ENCODE measurements at regions not wholly inside any gene's neighbourhood (a gene's known extent, or its start where the extent isn't known, plus 50 kb on each side); places are given as distances from the start of the nearest gene placed in this dataset.

DNA sequence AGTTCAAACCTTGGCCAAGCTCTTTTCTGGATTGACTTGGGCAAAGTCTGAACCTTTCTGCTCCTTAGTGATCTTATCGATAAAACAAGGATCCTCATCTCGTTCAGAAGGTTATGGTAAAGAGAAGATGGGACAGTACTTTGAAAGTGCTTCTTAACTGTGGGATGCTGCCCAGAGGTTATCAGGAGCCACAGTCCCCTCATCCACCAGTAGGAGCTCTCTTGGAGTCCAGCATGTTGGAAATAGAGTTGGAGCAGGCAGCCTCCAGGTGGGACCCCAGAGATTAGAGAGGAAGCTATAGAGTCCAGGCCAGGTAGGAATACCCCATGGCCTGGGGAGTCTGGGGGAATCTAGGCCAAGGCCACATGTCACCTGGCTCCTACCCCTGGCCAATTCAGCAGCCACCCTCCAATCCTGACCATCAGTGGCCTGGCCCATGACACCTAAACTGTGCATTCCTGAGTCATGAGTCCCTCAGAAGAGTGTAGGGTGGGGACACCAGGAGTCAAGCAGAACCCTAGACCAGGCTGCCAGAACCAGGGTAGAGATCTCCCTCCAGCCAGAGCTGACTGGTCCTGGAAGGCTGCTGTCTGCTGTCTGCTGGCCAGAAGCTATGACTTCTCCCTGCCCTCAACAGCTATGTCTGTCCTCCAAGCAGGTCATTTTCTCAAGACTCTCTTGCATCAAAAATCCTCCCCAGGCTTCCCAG lies 144.3 kb downstream of the AIPL1 start:
- no peaks in the 10 kb centered on the region for H3K9me3 ChIP-seq (ENCODE audit: insufficient read depth, low read depth, low read length)
- H3K4me3 ChIP-seq (ENCODE audit: low read length): no peak overlapping the region
- H3K27me3 ChIP-seq (ENCODE audit: insufficient read depth, low read length): no peaks in the 10 kb centered on the region
- no peak overlapping the region for H3K27ac ChIP-seq (ENCODE audit: low read length)
- H3K36me3 ChIP-seq (ENCODE audit: insufficient read depth, low read depth, low read length): no peaks in the 10 kb centered on the region
- H3K9ac ChIP-seq (ENCODE audit: low read depth, low read length): no peak overlapping the region
- no peaks in the 10 kb centered on the region for H3K4me1 ChIP-seq (ENCODE audit: insufficient read depth, low read length)

DNA sequence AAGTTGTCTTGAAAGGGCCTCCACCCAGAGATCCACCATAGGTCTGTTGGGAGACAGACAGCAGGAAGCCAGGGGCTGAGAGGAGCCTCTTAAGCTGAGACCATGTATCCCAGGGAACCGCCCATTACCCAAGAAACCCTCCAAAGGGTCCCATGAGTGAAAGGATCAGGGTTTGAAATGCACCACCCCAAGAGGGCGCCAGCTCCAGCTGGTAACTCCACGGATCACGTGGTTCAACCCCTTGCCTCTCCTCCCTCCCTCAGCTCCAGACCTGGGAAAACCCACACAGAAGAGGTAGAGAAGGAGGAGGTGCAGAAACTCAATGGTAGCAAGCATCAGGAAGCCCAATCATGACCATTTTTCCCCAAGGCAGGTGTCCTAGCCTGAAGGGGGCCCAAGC lies 148.7 kb downstream of the AIPL1 start:
- H3K36me3 ChIP-seq (ENCODE audit: insufficient read depth, low read depth, low read length): no peaks in the 10 kb centered on the region
- no peak overlapping the region for H3K27ac ChIP-seq (ENCODE audit: low read length)
- H3K4me1 ChIP-seq (ENCODE audit: insufficient read depth, low read length): no peaks in the 10 kb centered on the region
- no peaks in the 10 kb centered on the region for H3K9me3 ChIP-seq (ENCODE audit: insufficient read depth, low read depth, low read length)
- H3K4me3 ChIP-seq (ENCODE audit: low read length): no peak overlapping the region
- H3K27me3 ChIP-seq (ENCODE audit: insufficient read depth, low read length): no peaks in the 10 kb centered on the region
- H3K9ac ChIP-seq (ENCODE audit: low read depth, low read length): no peak overlapping the region

DNA sequence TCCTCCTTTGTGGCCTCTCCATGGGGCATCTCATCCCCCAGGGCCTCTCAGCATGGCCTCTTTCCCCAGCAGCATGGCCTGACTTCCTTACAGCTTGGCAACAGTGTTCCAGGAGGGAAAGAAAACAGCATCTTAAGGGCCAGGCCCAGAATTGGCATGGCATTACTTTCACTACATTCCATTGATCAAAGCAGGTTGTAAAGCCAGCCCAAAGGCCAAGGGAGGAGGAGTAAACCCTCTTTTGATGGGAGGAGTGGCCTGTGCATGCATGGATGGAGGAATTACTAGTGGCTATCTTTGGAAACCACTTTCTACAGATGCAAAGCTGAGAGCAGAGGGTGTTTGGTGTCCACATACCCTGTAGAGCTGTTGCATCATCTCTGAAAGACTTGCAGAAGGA lies 149.4 kb downstream of the AIPL1 start:
- Histone ChIP-seq H3K27ac (ENCODE audit: low read length) (no peak overlapping the region), H3K9me3 (ENCODE audit: insufficient read depth, low read depth, low read length) (no peaks in the 10 kb centered on the region), H3K27me3 (ENCODE audit: insufficient read depth, low read length) (no peaks in the 10 kb centered on the region), H3K36me3 (ENCODE audit: insufficient read depth, low read depth, low read length) (no peaks in the 10 kb centered on the region), H3K4me1 (ENCODE audit: insufficient read depth, low read length) (no peaks in the 10 kb centered on the region), H3K4me3 (ENCODE audit: low read length) (no peak overlapping the region), H3K9ac (ENCODE audit: low read depth, low read length) (no peak overlapping the region)

DNA sequence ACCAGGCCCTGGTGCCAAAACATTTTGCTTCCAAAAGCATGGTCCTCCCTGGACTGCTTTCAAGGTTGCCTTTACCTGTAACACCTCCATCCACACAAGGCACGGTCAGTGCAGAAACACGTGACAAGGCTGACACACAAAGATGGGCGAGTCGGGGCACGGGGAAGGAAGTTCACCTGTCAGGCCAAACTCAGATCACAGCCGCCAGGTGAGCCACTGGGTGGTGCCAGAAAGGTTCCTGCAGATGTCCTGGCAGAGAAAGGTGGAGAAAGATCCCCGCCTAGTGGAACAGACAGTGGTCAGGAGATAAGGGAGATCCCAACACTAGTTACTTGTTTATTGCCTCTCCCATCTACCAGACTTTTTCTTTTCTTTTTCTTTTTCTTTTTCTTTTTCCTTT lies 155.3 kb downstream of the AIPL1 start:
- H3K27ac ChIP-seq (ENCODE audit: low read length): no peak overlapping the region
- no peaks in the 10 kb centered on the region for H3K36me3 ChIP-seq (ENCODE audit: insufficient read depth, low read depth, low read length)
- H3K9me3 ChIP-seq (ENCODE audit: insufficient read depth, low read depth, low read length): no peaks in the 10 kb centered on the region
- H3K9ac ChIP-seq (ENCODE audit: low read depth, low read length): no peak overlapping the region
- no peaks in the 10 kb centered on the region for H3K27me3 ChIP-seq (ENCODE audit: insufficient read depth, low read length)
- no peak overlapping the region for H3K4me3 ChIP-seq (ENCODE audit: low read length)
- no peaks in the 10 kb centered on the region for H3K4me1 ChIP-seq (ENCODE audit: insufficient read depth, low read length)

DNA sequence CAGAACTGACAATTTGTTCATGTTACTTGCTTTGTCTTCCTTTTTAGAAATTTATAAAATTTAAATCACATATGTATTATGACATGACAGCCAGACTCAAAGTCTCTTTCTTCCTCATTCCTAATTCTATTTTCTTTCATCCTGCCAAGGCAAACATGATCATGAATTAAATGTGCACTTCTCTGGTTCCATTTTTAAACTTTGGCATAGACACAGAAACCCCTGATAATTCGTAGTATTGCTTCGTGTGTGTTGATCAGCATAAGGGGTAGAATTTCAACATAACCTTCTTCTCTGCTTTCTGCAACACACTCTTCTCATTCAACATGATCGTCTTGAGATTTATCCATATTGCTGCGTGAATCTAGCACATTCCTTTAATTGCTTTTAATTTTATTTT lies 156.5 kb downstream of the AIPL1 start:
- H3K9me3 ChIP-seq (ENCODE audit: insufficient read depth, low read depth, low read length): no peaks in the 10 kb centered on the region
- no peaks in the 10 kb centered on the region for H3K36me3 ChIP-seq (ENCODE audit: insufficient read depth, low read depth, low read length)
- no peak overlapping the region for H3K9ac ChIP-seq (ENCODE audit: low read depth, low read length)
- H3K27ac ChIP-seq (ENCODE audit: low read length): no peak overlapping the region
- no peaks in the 10 kb centered on the region for H3K4me1 ChIP-seq (ENCODE audit: insufficient read depth, low read length)
- no peaks in the 10 kb centered on the region for H3K27me3 ChIP-seq (ENCODE audit: insufficient read depth, low read length)
- H3K4me3 ChIP-seq (ENCODE audit: low read length): no peak overlapping the region

DNA sequence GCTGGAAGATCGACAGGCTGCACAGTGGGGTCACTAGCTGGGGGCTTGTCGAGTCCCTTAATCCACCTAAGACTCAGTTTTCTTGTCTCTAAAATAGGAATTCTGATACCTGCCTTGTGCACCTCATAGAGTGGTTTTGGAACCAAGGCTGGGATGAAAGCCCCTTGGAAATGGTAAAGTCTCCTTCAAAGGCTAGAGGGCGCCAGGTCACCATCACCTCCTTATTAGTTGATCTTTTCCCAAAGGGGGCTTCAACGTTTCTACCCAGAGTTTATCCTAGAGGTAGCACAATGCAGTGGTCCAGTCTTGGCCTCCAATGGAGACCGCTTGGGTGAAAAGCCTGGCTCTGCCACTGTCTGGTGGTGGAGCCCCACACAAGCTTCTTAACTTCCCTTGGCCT lies 158.2 kb downstream of the AIPL1 start:
- Histone ChIP-seq H3K27ac (ENCODE audit: low read length) (no peak overlapping the region), H3K9ac (ENCODE audit: low read depth, low read length) (no peak overlapping the region), H3K4me3 (ENCODE audit: low read length) (no peak overlapping the region), H3K4me1 (ENCODE audit: insufficient read depth, low read length) (no peaks in the 10 kb centered on the region), H3K36me3 (ENCODE audit: insufficient read depth, low read depth, low read length) (no peaks in the 10 kb centered on the region), H3K9me3 (ENCODE audit: insufficient read depth, low read depth, low read length) (no peaks in the 10 kb centered on the region; the same call in 1 of the 2 replicates), H3K27me3 (ENCODE audit: insufficient read depth, low read length) (no peaks in the 10 kb centered on the region)

DNA sequence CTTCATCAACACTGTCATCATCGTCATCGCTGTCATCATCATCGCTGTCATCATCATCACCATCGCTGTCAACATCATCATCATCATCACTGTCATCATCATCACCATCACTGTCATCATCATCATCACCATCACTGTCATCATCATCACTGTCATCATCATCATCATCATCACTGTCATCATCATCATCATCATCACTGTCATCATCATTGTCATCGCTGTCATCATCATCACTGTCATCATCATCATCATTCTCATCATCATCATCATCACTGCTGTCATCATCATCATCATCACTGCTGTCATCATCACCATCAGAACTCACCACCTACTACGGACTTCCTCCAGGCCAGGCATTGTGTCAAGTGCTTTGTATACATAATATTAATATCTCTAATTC lies 160.6 kb downstream of the AIPL1 start:
- Histone ChIP-seq H3K9ac (ENCODE audit: low read depth, low read length) (no peak overlapping the region), H3K27me3 (ENCODE audit: insufficient read depth, low read length) (no peaks in the 10 kb centered on the region), H3K4me1 (ENCODE audit: insufficient read depth, low read length) (no peaks in the 10 kb centered on the region), H3K27ac (ENCODE audit: low read length) (no peak overlapping the region), H3K9me3 (ENCODE audit: insufficient read depth, low read depth, low read length) (no peaks in the 10 kb centered on the region; the same call in 1 of the 2 replicates), H3K4me3 (ENCODE audit: low read length) (no peak overlapping the region), H3K36me3 (ENCODE audit: insufficient read depth, low read depth, low read length) (no peaks in the 10 kb centered on the region)

DNA sequence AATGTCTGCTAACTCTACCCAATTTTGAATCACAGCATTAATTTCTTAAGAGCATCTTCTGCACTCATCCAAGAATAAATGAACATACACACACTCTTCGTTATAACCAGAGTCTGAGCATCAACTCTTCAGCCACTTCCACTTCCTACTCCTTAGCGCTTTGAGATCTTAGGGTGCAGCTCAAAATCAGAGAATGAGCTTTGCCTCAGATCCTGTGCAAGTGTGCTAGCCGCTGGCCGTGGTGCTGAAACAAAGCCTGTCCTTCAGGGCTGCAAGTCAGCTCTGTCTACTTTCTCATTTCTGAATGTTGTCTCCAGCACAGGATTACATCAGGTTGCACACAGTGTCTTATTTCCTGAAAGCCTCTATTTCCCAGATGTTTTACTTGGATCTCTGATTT lies 165.4 kb downstream of the AIPL1 start:
- Histone ChIP-seq H3K4me3 (ENCODE audit: low read length) (no peak overlapping the region), H3K9me3 (ENCODE audit: insufficient read depth, low read depth, low read length) (no peaks in the 10 kb centered on the region; the same call in 1 of the 2 replicates), H3K9ac (ENCODE audit: low read depth, low read length) (no peak overlapping the region), H3K27me3 (ENCODE audit: insufficient read depth, low read length) (no peaks in the 10 kb centered on the region), H3K36me3 (ENCODE audit: insufficient read depth, low read depth, low read length) (no peaks in the 10 kb centered on the region), H3K4me1 (ENCODE audit: insufficient read depth, low read length) (no peaks in the 10 kb centered on the region), H3K27ac (ENCODE audit: low read length) (no peak overlapping the region)

DNA sequence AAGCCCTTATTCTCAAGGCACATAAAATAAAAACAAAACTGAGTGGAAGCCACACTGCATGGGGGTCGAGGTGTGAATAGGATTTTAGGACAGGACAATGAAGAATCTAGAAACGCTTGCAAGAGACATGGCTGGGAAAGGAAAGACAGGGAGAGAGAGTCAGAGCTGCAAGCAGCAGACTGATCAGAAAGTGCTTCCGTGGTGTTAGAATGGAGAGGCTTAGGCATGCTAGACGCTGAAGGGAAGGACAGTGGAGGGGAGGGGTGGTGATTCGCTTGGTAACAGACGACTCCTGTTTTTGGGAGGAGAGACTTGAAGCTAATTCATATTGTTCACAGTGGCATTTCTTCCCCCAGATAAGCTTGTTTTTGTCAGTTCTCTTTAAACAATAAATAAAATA lies 173.5 kb downstream of the AIPL1 start:
- no peak overlapping the region for H3K27ac ChIP-seq (ENCODE audit: low read length)
- H3K27me3 ChIP-seq (ENCODE audit: insufficient read depth, low read length): no peaks in the 10 kb centered on the region
- no peaks in the 10 kb centered on the region; the same call in 1 of the 2 replicates for H3K9me3 ChIP-seq (ENCODE audit: insufficient read depth, low read depth, low read length)
- H3K4me3 ChIP-seq (ENCODE audit: low read length): no peak overlapping the region
- H3K9ac ChIP-seq (ENCODE audit: low read depth, low read length): no peak overlapping the region
- no peaks in the 10 kb centered on the region for H3K36me3 ChIP-seq (ENCODE audit: insufficient read depth, low read depth, low read length)
- H3K4me1 ChIP-seq (ENCODE audit: insufficient read depth, low read length): peaks cover 21% of the 10 kb centered on the region; the same call in 1 of the 2 replicates

DNA sequence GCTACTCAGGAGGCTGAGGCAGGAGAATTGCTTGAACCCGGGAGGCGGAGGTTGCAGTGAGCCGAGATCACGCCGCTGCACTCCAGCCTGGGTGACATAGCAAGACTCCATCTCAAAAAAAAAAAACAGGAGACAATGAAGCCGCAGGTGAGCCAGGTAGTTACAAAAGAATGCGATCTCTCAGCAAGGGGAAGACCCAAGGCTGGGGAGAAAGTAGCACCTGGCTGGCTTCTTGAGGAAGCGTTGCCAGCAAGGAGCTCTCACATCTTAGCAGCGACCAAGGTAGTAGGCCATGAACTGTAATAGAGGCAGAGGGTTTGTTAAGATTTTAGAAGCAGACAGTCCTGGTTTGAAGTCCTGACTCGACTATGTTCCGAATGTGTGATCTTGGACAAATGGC lies 175.0 kb downstream of the AIPL1 start:
- H3K36me3 ChIP-seq (ENCODE audit: insufficient read depth, low read depth, low read length): no peaks in the 10 kb centered on the region
- no peak overlapping the region for H3K9ac ChIP-seq (ENCODE audit: low read depth, low read length)
- no peaks in the 10 kb centered on the region for H3K9me3 ChIP-seq (ENCODE audit: insufficient read depth, low read depth, low read length)
- H3K27me3 ChIP-seq (ENCODE audit: insufficient read depth, low read length): no peaks in the 10 kb centered on the region
- H3K4me1 ChIP-seq (ENCODE audit: insufficient read depth, low read length): peaks cover 21% of the 10 kb centered on the region; the same call in 1 of the 2 replicates
- H3K4me3 ChIP-seq (ENCODE audit: low read length): no peak overlapping the region
- no peak overlapping the region for H3K27ac ChIP-seq (ENCODE audit: low read length)

DNA sequence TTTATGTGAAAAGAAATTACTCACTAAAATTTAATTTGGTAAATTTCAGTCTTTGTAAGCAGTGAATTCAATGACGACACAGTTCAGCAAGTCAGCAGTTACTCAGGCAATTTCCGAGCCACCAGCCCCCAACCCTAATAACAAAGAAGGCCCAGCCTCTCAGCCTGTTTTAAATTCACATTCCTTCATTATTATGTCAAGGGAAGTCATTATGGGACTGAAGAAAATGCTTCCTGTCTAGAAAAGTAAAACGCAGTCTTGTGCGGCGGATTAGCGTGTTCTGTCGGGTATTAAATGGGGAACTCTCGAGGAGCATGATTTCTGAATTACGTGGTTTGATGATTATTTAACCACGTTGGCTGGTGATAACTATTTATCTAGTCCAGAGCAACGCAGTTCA lies 177.6 kb downstream of the AIPL1 start:
- peaks cover 21% of the 10 kb centered on the region; the same call in 1 of the 2 replicates for H3K4me1 ChIP-seq (ENCODE audit: insufficient read depth, low read length)
- H3K9me3 ChIP-seq (ENCODE audit: insufficient read depth, low read depth, low read length): no peaks in the 10 kb centered on the region
- no peak overlapping the region for H3K4me3 ChIP-seq (ENCODE audit: low read length)

DNA sequence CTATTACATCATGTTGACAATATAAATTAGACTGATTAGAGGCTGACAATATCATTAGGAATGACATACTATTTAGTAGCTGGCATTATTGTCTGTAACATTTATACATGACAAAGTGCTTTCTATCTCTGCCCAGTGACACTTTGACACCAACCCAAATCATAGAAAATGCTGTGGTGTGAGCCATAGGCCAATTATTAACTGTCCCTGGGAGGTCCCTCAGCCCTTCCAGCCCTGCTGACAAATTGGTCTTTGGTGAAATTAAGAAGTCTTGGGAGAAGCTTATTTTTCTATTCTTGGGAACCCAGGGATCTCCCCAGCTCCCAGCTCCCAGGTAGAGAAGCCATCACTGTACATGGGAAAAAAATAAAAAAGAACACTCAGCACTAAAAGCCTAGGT lies 179.6 kb downstream of the AIPL1 start:
- no peak overlapping the region for H3K27ac ChIP-seq (ENCODE audit: low read length)
- no peaks in the 10 kb centered on the region for H3K36me3 ChIP-seq (ENCODE audit: insufficient read depth, low read depth, low read length)
- no peaks in the 10 kb centered on the region for H3K27me3 ChIP-seq (ENCODE audit: insufficient read depth, low read length)
- no peak overlapping the region for H3K4me3 ChIP-seq (ENCODE audit: low read length)
- H3K9me3 ChIP-seq (ENCODE audit: insufficient read depth, low read depth, low read length): no peaks in the 10 kb centered on the region
- H3K9ac ChIP-seq (ENCODE audit: low read depth, low read length): no peak overlapping the region
- peaks cover 14% of the 10 kb centered on the region; the same call in 1 of the 2 replicates for H3K4me1 ChIP-seq (ENCODE audit: insufficient read depth, low read length)

More for the DNA sequence above, 177.6 kb downstream of the AIPL1 start:
- Histone ChIP-seq H3K36me3 (ENCODE audit: insufficient read depth, low read depth, low read length) (no peaks in the 10 kb centered on the region), H3K27me3 (ENCODE audit: insufficient read depth, low read length) (no peaks in the 10 kb centered on the region), H3K9ac (ENCODE audit: low read depth, low read length) (peak overlapping the region; percentile 64; the same call in 1 of the 2 replicates), H3K27ac (ENCODE audit: low read length) (peak overlapping the region; percentile 63)

All from iPS-20b (cell line).